Right lobe of liver (tissue), 4 donors: ENCODE measurements at regions not wholly inside any gene's neighbourhood (a gene's known extent, or its start where the extent isn't known, plus 50 kb on each side); places are given as distances from the start of the nearest gene placed in this dataset.

Experiments used
- CTCF ChIP-seq, 4 donors: fragments of 200-600 bp in 3 of 4; fragments of 450-650 bp in 1 of 4; IDR thresholded peaks; one replicate each; pipeline versions ENCODE4 v1.5.1 to v1.8.0; 2016 to 2022; ENCODE audit warnings: antibody characterized with exemption in 4 of 4, mild to moderate bottlenecking in 2 of 4
- POLR2A ChIP-seq: fragments of 450-650 bp; IDR thresholded peaks from one replicate; pipeline ENCODE4 v1.6.1; 2017; ENCODE audit warnings: antibody characterized with exemption, mild to moderate bottlenecking
- donor health status: DM: no; HTN: no; CAD: no.
- donor health status: DM: no; HTN: no; CAD: no.
- donor health status: DM: no; HTN: yes; CAD: no.

GRCh38 chr4:126756050-126756829 lies 876.5 kb upstream of the INTU start:
- TF ChIP-seq CTCF (IDR thresholded peaks at IDR 0.05): no peak
- no peak for TF ChIP-seq POLR2A
